Stomach (tissue), 4 donors: ENCODE measurements at regions not wholly inside any gene's neighbourhood (a gene's known extent, or its start where the extent isn't known, plus 50 kb on each side); places are given as distances from the start of the nearest gene placed in this dataset.

Source experiments
- CTCF ChIP-seq, 7 experiments: fragments of 450-650 bp in 4 of 7; fragments of 200-600 bp in 3 of 7; sonication (generic) in 3 of 7; IDR thresholded peaks; one replicate each; pipeline ENCODE4 v1.5.1; 2016 to 2019; ENCODE audit warnings: antibody characterized with exemption in 7 of 7, control low read depth in 2 of 7, mild to moderate bottlenecking in 1 of 7
- EP300 ChIP-seq: sonication (generic); formaldehyde crosslinking; IDR thresholded peaks from one replicate; pipeline ENCODE4 v1.6.1; 2017; ENCODE audit warnings: antibody characterized with exemption

GRCh38 chr4:156247470-156247869 is 293.8 kb upstream of the CTSO start:
- no peak for TF ChIP-seq CTCF (IDR thresholded peaks at IDR 0.05)
- no peak for TF ChIP-seq EP300
